ENCODE measurements at regions not wholly inside any gene's neighbourhood (a gene's known extent, or its start where the extent isn't known, plus 50 kb on each side); places are given as distances from the start of the nearest gene placed in this dataset.

DNA sequence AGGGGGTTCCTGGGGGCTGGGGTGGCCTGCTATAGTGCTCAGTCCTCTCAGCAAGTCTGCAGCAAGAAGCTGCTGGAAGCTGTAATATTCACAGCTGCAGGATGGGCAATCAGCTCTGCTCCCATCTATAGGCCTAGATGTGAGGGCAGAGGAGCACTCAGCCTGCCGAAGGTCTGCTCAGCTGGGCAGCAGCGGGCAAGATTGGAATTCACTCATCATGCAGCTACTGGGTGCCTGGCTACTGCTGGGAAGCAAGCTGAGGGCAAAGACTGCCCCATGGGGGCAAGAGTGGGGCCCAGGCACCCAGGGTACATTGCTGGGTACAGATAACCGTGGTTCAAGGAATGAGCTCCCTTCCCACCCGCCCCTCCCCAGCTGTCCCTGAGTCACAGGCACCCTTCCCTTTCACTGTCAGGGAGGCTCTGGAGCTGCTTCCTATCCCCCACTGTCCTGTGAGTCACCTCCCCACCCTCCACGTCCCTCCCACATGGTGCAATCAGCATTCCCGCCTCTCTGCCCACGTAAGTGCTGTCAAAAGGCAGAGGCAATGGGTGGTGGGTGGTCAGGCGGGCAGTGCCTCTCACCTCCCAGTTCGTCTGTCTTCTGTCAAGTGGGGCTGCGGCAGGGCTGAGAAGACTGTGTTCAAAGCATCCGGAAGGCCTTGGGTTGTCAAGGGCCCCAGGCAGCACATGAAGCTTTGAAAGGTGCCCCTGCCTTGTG lies 169.2 kb downstream of the TRIM43 start:
- TF ChIP-seq POLR2A (IDR thresholded peaks at IDR 0.05; ENCODE audit: borderline replicate concordance, extremely low read depth, insufficient read depth, insufficient read length) (no peak), EZH2phosphoT487 (IDR thresholded peaks at IDR 0.05; ENCODE audit: borderline replicate concordance) (no peak), EGR1 (IDR thresholded peaks at IDR 0.05; ENCODE audit: low read depth) (peak; percentile 40; the same call in 1 of the 2 replicates), YY1 (IDR thresholded peaks at IDR 0.05; ENCODE audit: extremely low read depth, insufficient replicate concordance, low read depth, low read length) (no peak), EZH2 (IDR thresholded peaks at IDR 0.05) (no peak), SP1 (IDR thresholded peaks at IDR 0.05; ENCODE audit: low read depth) (no peak), POLR2AphosphoS5 (IDR thresholded peaks at IDR 0.05; ENCODE audit: low read depth, low read length) (no peak), FOSL1 (IDR thresholded peaks at IDR 0.05; ENCODE audit: low read depth) (no peak), ZNF274 (IDR thresholded peaks at IDR 0.05; ENCODE audit: low read depth, low read length) (no peak)
- TF ChIP-seq, protein P1, sequence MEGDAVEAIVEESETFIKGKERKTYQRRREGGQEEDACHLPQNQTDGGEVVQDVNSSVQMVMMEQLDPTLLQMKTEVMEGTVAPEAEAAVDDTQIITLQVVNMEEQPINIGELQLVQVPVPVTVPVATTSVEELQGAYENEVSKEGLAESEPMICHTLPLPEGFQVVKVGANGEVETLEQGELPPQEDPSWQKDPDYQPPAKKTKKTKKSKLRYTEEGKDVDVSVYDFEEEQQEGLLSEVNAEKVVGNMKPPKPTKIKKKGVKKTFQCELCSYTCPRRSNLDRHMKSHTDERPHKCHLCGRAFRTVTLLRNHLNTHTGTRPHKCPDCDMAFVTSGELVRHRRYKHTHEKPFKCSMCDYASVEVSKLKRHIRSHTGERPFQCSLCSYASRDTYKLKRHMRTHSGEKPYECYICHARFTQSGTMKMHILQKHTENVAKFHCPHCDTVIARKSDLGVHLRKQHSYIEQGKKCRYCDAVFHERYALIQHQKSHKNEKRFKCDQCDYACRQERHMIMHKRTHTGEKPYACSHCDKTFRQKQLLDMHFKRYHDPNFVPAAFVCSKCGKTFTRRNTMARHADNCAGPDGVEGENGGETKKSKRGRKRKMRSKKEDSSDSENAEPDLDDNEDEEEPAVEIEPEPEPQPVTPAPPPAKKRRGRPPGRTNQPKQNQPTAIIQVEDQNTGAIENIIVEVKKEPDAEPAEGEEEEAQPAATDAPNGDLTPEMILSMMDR (IDR thresholded peaks at IDR 0.05 in 2 of 3, conservative IDR thresholded peaks at IDR 0.05 in 1 of 3; ENCODE audit: borderline replicate concordance in 1 of 3, insufficient read depth in 1 of 3, low read depth in 2 of 3, low read length in 2 of 3) = no peak
- TF ChIP-seq, protein P2, sequence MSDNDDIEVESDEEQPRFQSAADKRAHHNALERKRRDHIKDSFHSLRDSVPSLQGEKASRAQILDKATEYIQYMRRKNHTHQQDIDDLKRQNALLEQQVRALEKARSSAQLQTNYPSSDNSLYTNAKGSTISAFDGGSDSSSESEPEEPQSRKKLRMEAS (IDR thresholded peaks at IDR 0.05) = peak; percentile 36; the same call in 1 of the 2 replicates
- TF ChIP-seq, protein P3, sequence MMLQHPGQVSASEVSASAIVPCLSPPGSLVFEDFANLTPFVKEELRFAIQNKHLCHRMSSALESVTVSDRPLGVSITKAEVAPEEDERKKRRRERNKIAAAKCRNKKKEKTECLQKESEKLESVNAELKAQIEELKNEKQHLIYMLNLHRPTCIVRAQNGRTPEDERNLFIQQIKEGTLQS (IDR thresholded peaks at IDR 0.05) = no peak
- TF ChIP-seq, protein P4, sequence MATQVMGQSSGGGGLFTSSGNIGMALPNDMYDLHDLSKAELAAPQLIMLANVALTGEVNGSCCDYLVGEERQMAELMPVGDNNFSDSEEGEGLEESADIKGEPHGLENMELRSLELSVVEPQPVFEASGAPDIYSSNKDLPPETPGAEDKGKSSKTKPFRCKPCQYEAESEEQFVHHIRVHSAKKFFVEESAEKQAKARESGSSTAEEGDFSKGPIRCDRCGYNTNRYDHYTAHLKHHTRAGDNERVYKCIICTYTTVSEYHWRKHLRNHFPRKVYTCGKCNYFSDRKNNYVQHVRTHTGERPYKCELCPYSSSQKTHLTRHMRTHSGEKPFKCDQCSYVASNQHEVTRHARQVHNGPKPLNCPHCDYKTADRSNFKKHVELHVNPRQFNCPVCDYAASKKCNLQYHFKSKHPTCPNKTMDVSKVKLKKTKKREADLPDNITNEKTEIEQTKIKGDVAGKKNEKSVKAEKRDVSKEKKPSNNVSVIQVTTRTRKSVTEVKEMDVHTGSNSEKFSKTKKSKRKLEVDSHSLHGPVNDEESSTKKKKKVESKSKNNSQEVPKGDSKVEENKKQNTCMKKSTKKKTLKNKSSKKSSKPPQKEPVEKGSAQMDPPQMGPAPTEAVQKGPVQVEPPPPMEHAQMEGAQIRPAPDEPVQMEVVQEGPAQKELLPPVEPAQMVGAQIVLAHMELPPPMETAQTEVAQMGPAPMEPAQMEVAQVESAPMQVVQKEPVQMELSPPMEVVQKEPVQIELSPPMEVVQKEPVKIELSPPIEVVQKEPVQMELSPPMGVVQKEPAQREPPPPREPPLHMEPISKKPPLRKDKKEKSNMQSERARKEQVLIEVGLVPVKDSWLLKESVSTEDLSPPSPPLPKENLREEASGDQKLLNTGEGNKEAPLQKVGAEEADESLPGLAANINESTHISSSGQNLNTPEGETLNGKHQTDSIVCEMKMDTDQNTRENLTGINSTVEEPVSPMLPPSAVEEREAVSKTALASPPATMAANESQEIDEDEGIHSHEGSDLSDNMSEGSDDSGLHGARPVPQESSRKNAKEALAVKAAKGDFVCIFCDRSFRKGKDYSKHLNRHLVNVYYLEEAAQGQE (IDR thresholded peaks at IDR 0.05; ENCODE audit: low read depth) = no peak

Data from HCT116 (cell line).